ENCODE measurements at regions not wholly inside any gene's neighbourhood (a gene's known extent, or its start where the extent isn't known, plus 50 kb on each side); places are given as distances from the start of the nearest gene placed in this dataset.

- TF ChIP-seq CTCF (IDR thresholded peaks at IDR 0.05) (no peak), TEAD4 (IDR thresholded peaks at IDR 0.05; ENCODE audit: borderline replicate concordance, insufficient read depth) (no peak)
Observed at GRCh38 chr19:32047788-32048187, 297.6 kb upstream of the ZNF507 start.

Data from SK-N-SH (cell line).